ENCODE measurements at regions not wholly inside any gene's neighbourhood (a gene's known extent, or its start where the extent isn't known, plus 50 kb on each side); places are given as distances from the start of the nearest gene placed in this dataset.

- TF ChIP-seq GATA2 (IDR thresholded peaks at IDR 0.05; ENCODE audit: low read depth, low read length) = no peak
- TF ChIP-seq GATA3 (IDR thresholded peaks at IDR 0.05; ENCODE audit: low read depth, low read length) = no peak
Observed at GRCh38 chr3:82261013-82261412, 499.6 kb upstream of the GBE1 start.
